EH (cell line): ENCODE measurements at regions not wholly inside any gene's neighbourhood (a gene's known extent, or its start where the extent isn't known, plus 50 kb on each side); places are given as distances from the start of the nearest gene placed in this dataset.

ENCODE experiments used
- DNase-seq: peaks from one replicate; pipeline ENCODE4 v3.0.0-alpha.2; 2015; ENCODE audit warnings: low read depth

GRCh38 chr7:95718577-95719410, 53.6 kb upstream of the DYNC1I1 start:
- DNase-seq = peak; percentile 12

GRCh38 chr7:95716357-95717122, 55.8 kb upstream of the DYNC1I1 start:
- DNase-seq = no peak

GRCh38 chr7:95715274-95715673, 57.1 kb upstream of the DYNC1I1 start:
- no peak for DNase-seq

GRCh38 chr7:95710711-95711110, 61.6 kb upstream of the DYNC1I1 start:
- DNase-seq = no peak

GRCh38 chr7:95700917-95701316, 71.4 kb upstream of the DYNC1I1 start:
- no peak for DNase-seq

GRCh38 chr7:95694334-95694733, 78.0 kb upstream of the DYNC1I1 start:
- no peak for DNase-seq

- no peak for DNase-seq
Measured at GRCh38 chr7:95693551-95694333, 78.6 kb upstream of the DYNC1I1 start.

- no peak for DNase-seq
Measured at GRCh38 chr7:95691464-95691863, 80.9 kb upstream of the DYNC1I1 start.

- peak; percentile 55 for DNase-seq
Measured at GRCh38 chr7:95690367-95690947, 81.9 kb upstream of the DYNC1I1 start.

- DNase-seq = no peak
Measured at GRCh38 chr7:95688931-95689495, 83.3 kb upstream of the DYNC1I1 start.

GRCh38 chr7:95687759-95688343, 84.5 kb upstream of the DYNC1I1 start:
- DNase-seq = peak; percentile 36

GRCh38 chr7:95686109-95686508, 86.2 kb upstream of the DYNC1I1 start:
- peak; percentile 58 for DNase-seq

- no peak for DNase-seq
Measured at GRCh38 chr7:95684505-95684904, 87.8 kb upstream of the DYNC1I1 start.

- DNase-seq = peak; percentile 44
Measured at GRCh38 chr7:95684037-95684436, 87.7 kb upstream of the PDK4 start.

GRCh38 chr7:95682913-95683312, 86.6 kb upstream of the PDK4 start:
- no peak for DNase-seq

GRCh38 chr7:95676691-95677090, 80.4 kb upstream of the PDK4 start:
- no peak for DNase-seq

GRCh38 chr7:95675632-95676031, 79.3 kb upstream of the PDK4 start:
- DNase-seq = no peak

GRCh38 chr7:95675016-95675415, 78.7 kb upstream of the PDK4 start:
- no peak for DNase-seq

- no peak for DNase-seq
Measured at GRCh38 chr7:95674101-95674500, 77.8 kb upstream of the PDK4 start.

- DNase-seq = no peak
Measured at GRCh38 chr7:95672434-95672833, 76.1 kb upstream of the PDK4 start.

GRCh38 chr7:95669513-95669912, 73.2 kb upstream of the PDK4 start:
- DNase-seq = no peak
